GM18498 (cell line): ENCODE measurements at regions not wholly inside any gene's neighbourhood (a gene's known extent, or its start where the extent isn't known, plus 50 kb on each side); places are given as distances from the start of the nearest gene placed in this dataset.

Experiments used
- ATAC-seq: cut with Tn5 transposase; IDR thresholded peaks from one replicate; pipeline ENCODE4 v1.9.1; 2021; ENCODE audit warnings: mild to moderate bottlenecking, moderate library complexity; ENCODE audit not compliant: unreplicated experiment

- no peak for ATAC-seq
These were observed 354.6 kb upstream of the ADGRL2 start for GRCh38 chr1:81446000-81446669.

DNA sequence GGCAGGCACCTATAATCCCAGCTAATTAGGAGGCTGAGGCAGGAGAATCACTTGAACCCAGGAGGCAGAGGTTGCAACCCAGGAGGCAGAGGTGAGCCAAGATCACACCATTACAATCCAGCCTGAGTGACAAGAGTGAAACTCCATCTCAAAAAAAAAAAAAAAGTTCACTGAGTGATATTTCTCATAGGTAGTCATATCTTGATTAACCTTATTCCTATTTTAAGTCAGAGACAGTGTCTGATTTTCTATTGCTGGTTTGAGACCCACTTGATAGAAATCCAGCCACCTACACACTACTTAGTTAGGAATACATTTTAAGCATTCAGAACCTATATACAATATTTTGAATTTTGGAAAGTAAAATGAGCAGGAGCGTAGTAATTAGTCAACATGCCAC lies 357.4 kb upstream of the ADGRL2 start:
- ATAC-seq: no peak

GRCh38 chr1:81439046-81439823 lies 361.5 kb upstream of the ADGRL2 start:
- ATAC-seq: no peak

- peak; percentile 80 for ATAC-seq
These were observed 363.1 kb upstream of the ADGRL2 start for GRCh38 chr1:81437649-81438048.

DNA sequence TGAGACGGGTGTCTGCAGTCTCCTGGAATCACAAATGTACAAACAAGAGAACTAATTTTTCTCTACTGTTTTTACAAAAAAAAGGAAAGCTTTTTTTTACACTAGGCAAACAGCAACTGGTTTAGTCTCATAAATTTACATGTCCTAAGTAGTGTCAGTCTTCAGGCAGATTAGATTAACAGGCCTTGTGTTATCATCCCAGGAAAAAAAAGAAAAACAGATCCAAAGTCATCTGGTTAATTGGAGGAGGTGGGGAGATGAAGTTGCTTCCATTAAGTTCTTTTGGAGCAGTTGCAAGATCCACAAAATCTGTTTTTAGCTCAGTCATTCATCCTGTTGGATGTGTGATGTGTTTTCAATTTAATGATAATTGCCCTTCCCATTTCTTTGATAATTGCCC lies 363.5 kb upstream of the ADGRL2 start:
- peak; percentile 5 for ATAC-seq

DNA sequence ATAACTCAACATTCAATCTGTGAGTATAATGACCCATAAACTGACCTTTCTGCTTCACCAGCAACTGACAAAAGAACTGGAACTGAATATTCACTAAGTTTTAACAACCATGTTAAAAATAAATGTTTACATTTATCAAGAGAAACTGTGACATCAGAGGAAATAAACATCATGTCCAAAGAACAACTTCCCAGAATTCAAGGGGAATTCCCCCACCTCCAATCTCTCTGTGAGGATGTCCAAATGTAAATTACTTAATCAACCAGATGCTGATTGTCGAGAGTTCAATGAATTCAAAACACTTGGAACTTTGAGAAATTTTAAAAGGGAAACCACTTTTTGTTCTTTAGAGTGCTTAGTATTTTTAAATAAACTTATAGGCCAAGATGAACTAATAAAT lies 365.6 kb upstream of the ADGRL2 start:
- ATAC-seq: no peak

DNA sequence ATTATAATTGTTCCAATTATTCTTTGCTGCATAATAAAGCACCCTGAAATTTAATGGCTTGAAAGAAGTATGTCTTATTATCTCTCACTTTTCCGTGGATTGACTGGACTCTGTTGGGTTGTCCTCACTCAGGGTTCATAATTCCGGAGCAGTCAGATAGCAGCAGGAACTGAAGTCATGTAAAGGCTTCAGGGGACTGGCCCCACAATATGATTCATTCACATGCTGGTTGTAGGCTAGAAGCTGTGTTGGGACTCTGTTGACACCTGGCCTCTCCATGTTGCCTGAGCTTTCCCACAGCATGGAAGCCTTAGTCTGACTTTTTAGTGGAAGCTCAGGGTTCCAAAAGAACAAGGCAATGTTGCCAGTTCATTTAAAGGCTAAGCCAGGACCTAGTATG lies 367.1 kb upstream of the ADGRL2 start:
- no peak for ATAC-seq

DNA sequence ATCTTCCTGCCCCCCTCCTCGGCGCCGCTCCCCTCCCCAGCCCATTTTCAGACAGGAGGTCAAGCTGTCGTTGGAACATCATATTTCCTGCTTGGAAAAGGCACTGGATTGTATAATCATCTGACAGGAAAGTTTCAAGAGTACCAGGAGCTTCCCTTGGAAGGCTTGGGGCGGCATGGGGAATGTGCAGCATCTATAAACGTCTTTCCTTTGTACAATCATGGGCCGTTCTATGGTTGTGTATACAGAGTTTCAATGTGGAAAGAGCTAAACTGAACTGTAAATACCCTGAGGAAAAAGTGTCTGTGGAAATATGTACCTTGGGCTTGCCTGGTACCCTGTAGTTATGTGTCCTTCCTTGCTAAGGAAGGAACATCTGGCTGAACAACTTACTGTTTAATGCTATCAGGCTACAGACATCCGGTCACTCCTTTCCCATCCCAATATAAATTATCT lies 368.1 kb upstream of the ADGRL2 start:
- no peak for ATAC-seq

GRCh38 chr1:81432059-81432458 lies 368.7 kb upstream of the ADGRL2 start:
- ATAC-seq: no peak

- ATAC-seq: no peak
These were observed 369.1 kb upstream of the ADGRL2 start for GRCh38 chr1:81431624-81432000.

GRCh38 chr1:81430955-81431623 lies 369.6 kb upstream of the ADGRL2 start:
- ATAC-seq: no peak

DNA sequence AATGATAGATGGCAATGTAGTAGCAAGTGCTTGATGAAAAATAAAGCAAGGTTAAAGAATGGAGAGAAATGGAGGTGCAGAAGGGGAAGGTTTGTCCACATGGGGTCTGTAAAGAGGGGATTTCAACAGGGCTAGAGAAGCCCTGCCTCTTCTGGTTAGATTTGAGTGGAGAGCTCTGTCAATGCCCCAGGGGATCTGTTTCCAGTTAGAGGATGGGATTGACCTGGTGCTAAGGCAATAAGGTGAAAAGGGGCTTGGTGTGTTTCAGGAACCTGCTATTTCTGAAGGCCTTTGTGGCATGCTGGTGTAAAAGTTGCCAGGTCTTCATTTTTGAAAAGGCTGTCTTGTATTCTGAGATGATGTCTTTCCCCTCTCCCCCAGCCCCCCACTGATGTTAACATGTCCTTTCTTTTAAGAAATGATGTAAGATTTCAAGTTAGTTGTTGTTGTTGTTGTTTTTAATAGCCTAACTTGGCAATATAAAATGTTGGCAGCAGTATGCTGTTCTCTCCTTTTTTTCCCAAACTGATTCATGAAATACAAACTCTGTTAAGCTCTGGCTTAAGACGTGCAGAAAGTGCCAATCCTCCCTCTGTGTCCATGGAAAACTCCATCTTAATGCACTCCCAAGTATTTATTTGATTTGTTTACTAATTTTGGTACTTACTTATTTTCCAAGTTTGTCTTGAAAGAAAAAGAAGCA lies 370.3 kb upstream of the ADGRL2 start:
- ATAC-seq: no peak

DNA sequence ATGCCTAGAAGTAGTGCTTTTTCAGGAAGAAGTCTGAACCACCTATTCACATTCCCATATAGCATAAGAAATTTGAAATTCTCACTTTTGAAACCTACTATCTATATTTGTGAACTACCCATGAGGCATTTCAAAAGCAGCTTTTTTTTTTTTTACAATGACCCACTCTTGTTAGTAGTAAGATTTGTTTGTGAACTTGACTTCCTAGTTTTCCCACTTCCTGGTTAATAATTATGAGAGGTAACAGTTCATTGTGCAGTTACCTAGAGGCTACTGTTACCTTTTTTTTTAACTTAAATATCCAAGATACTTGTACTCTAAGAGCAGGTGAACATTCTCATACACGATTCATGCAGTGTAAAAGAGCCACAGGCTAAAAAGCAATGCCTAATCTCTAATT lies 371.7 kb upstream of the ADGRL2 start:
- no peak for ATAC-seq

DNA sequence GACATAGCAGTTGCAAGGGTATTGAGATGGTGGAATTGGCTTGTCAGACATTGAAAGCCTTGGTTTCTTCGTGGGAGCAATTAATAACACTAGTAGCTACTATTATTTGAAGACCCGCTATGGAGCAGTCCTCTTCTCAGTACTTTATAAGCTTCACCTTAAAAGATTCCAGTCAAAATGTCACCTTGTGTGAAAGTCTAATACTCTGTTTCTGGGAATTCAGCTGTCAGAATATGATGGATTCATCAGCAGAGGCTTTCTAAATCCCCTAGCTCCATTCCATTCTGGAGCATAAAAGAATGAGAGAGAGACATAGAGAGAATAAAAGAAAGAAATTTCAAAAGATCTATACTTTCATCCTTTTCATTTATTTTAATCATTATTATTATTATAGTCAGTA lies 375.9 kb upstream of the ADGRL2 start:
- ATAC-seq: no peak

- no peak for ATAC-seq
These were observed 376.7 kb upstream of the ADGRL2 start for GRCh38 chr1:81424061-81424460.

DNA sequence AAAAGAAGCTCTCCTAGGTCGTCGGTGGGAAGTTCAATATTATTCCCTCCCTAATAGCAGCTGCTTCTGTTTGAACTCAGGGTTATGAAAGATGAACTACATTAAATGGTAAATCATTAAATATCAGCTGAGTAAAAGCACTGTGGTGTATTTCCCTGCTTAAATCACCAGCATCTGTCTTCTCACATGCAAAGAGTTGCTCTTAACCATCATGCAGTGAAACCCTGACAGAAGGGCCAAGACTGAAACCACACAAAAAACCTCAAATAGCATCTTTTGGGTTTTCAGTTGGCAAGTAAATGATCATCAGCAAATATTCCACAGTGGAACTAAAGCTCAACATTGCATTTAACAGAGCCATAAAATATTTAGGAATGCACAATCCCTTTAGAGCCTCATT lies 380.0 kb upstream of the ADGRL2 start:
- ATAC-seq: peak; percentile 79

- peak; percentile 85 for ATAC-seq
These were observed 386.2 kb upstream of the ADGRL2 start for GRCh38 chr1:81414488-81415015.

DNA sequence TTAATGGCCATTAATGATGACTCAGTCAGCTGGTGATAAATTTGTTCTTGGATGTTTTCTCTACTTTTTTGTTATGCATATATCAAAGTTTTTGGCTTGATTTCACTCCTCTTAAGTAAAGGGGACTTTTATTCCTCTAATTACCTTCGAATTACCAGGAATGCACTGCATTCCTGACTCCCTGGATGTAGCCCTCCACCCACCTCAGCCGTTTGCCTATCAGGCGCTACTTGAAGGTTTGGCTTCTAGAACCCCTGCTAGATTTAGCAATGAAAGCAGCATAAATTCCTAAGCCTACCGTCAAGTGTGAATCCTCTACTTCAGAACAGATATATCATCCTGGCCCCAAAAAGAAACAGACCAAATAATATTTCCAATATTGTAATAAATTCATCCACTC lies 387.8 kb upstream of the ADGRL2 start:
- ATAC-seq: no peak

DNA sequence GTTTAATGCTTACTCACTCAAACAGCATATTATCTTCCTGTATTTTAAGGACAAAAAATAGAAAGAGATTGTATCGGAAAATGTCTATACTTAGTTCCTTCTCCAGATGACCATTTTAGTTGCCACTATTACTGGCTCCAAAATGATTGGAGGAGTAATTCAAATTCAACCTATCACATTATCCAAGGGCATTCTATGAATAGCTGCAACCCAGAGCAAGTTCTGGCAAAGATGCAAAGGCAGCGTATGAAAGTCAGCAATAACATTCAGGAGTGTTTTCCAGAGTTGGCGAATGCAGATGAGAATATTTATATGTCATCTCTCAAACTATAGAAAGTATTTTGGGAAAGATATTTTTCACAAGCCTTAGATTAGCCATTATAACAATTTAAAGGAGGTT lies 389.8 kb upstream of the ADGRL2 start:
- ATAC-seq: no peak

- ATAC-seq: no peak
These were observed 390.4 kb upstream of the ADGRL2 start for GRCh38 chr1:81410351-81410750.

DNA sequence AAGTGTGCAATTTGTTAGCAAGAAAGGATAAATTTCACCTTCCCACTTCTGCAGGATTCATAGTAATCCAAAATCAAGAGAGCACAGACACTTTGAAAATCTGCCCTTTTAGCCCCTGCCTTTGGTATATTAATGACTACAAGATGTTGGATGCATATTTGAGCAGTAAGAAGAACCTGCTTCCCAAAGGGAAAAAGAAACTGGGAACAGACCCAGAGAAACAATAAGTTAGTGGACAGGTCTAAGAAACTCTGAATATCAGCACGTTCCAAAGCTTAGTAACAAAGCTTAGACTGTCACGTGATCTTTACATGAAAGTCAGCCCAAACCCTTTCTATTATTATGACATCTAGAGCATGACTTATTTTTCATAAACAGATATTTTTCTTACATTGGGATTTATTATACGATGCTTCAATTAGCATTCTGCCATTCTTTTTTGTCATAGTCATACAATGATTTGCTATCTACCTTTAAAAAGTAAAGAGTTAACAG lies 390.9 kb upstream of the ADGRL2 start:
- no peak for ATAC-seq
